ENCODE measurements at regions not wholly inside any gene's neighbourhood (a gene's known extent, or its start where the extent isn't known, plus 50 kb on each side); places are given as distances from the start of the nearest gene placed in this dataset.

- no peaks in the 10 kb centered on the region for H3K4me1 Mint-ChIP-seq (ENCODE audit: low read depth)
- peaks cover 18% of the 10 kb centered on the region for H3K27me3 Mint-ChIP-seq
- peaks cover 3% of the 10 kb centered on the region for H3K9me3 Mint-ChIP-seq
- H3K4me3 Mint-ChIP-seq, result no peak overlapping the region
- H3K36me3 Mint-ChIP-seq (ENCODE audit: low read depth), result no peaks in the 10 kb centered on the region
- no peak overlapping the region for H3K27ac Mint-ChIP-seq
- no peak for DNase-seq
These were observed 817.7 kb downstream of the TBC1D22A start for GRCh38 chr22:47580121-47580520.

DNA sequence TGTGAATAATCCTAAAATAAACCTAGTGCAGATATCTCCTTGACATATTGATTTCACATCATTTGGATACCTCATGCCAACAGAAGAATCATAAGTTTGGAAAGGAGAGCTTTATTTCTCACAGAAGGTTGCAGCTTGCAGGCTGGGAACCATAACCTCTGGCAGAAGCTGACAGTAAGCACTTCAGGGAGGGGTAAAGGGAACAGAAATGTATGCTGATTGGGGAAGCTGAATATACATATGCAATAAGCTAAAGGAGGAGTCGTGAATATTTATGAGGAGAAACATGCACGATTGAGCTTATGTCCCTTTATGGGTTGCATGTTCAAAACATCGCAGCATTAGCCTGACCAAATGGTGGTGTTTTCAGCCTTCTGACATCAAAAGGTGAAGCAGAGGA lies 814.5 kb downstream of the TBC1D22A start:
- Mint-ChIP-seq H3K27ac (no peak overlapping the region), H3K9me3 (no peaks in the 10 kb centered on the region), H3K27me3 (peaks cover 18% of the 10 kb centered on the region), H3K4me1 (ENCODE audit: low read depth) (no peaks in the 10 kb centered on the region), H3K36me3 (ENCODE audit: low read depth) (no peaks in the 10 kb centered on the region), H3K4me3 (no peak overlapping the region)
- DNase-seq, result no peak

DNA sequence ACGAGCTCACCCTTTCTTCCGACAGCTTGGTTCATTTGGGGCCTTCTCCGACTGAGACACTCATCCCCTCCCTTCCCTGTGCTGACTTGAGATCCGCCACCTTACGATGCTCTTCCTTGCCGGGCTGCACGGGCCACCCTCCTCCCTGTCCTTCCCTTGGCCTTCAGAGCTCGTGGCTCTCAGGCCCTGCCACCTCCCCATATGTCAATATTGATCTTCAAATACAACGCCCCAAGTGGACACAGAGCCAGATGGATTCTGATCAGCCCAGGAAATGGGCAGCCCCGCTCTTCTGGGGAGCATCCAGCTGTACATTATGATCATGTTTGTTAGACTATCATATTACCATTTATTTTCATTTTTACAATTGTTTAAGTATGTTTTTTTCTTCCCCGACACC lies 812.8 kb downstream of the TBC1D22A start:
- Mint-ChIP-seq H3K4me3 (no peak overlapping the region), H3K27ac (no peak overlapping the region), H3K36me3 (ENCODE audit: low read depth) (no peaks in the 10 kb centered on the region), H3K27me3 (peaks cover 18% of the 10 kb centered on the region), H3K4me1 (ENCODE audit: low read depth) (no peaks in the 10 kb centered on the region), H3K9me3 (no peaks in the 10 kb centered on the region)
- no peak for DNase-seq

DNA sequence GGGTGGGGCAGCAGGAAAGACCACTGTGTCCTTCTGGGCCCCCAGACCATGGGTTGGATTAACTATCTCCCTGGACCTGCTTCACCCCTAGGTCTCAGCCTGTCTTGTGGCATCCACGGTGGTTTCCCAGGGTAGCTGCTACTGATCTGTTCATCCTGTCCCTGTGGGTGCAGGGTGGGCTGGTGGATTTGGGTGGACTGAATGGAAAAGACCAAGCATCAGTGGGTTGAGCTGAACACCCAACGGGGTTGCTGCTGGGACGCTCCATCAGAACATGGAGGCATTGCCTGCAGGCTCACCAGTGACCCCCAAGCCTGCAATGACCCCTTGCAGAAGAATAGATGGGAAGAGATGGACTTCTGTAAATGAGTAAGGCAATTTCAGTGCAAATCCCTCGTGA lies 812.1 kb downstream of the TBC1D22A start:
- peaks cover 17% of the 10 kb centered on the region for H3K27me3 Mint-ChIP-seq
- H3K4me3 Mint-ChIP-seq, result no peak overlapping the region
- H3K27ac Mint-ChIP-seq, result no peak overlapping the region
- H3K4me1 Mint-ChIP-seq (ENCODE audit: low read depth), result no peaks in the 10 kb centered on the region
- H3K36me3 Mint-ChIP-seq (ENCODE audit: low read depth), result no peaks in the 10 kb centered on the region
- DNase-seq, result no peak
- H3K9me3 Mint-ChIP-seq, result no peaks in the 10 kb centered on the region

DNA sequence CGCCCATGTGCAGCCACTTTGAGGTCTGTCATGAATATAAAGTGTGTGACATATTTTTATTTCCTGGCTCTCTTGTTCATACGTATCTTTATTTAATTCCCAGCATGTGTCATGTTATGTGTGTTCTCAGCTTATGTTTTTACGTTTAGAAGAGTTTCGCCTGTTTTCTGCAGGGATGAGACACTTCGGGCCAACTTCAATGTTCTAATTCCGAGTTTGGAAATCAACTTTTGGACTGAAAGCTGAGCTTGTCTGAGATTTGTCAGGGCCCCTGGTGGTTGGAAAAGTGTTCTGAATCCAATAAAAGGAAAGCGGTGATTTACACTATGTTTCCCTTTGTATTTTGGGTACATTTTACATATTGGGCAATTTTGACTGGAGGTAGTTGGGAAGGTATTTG lies 810.7 kb downstream of the TBC1D22A start:
- Mint-ChIP-seq H3K27me3 (peaks cover 12% of the 10 kb centered on the region), H3K9me3 (no peaks in the 10 kb centered on the region), H3K4me1 (ENCODE audit: low read depth) (no peaks in the 10 kb centered on the region), H3K36me3 (ENCODE audit: low read depth) (no peaks in the 10 kb centered on the region), H3K27ac (no peak overlapping the region), H3K4me3 (no peak overlapping the region)
- no peak for DNase-seq

DNA sequence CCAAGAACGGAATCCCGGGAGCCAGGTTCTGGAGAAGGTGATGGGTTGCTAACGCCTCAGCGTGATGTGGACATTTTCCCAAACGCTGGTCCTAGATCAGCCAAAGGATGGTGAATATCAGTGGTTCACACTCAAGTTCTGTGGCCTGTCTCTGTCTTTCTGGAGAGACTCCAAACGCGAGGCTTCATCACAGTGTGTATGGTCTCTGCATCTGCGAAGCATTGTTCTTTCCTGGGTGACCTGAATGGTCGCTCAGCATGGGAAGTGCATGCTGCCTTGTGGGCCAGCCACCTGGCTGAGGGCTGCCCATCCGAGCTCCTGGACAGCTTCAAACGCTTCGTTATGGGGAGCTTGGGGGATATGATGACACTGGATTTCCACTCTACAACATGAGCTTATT lies 810.0 kb downstream of the TBC1D22A start:
- H3K27me3 Mint-ChIP-seq, result peaks cover 12% of the 10 kb centered on the region
- no peaks in the 10 kb centered on the region for H3K36me3 Mint-ChIP-seq (ENCODE audit: low read depth)

GRCh38 chr22:47571616-47572015 lies 809.2 kb downstream of the TBC1D22A start:
- Mint-ChIP-seq H3K4me3 (no peak overlapping the region), H3K36me3 (ENCODE audit: low read depth) (no peaks in the 10 kb centered on the region)
- no peak for DNase-seq

More for the DNA sequence above, 810.0 kb downstream of the TBC1D22A start:
- no peaks in the 10 kb centered on the region for H3K4me1 Mint-ChIP-seq (ENCODE audit: low read depth)
- no peak overlapping the region for H3K27ac Mint-ChIP-seq
- H3K9me3 Mint-ChIP-seq, result no peaks in the 10 kb centered on the region
- H3K4me3 Mint-ChIP-seq, result no peak overlapping the region
- no peak for DNase-seq

GRCh38 chr22:47570851-47571250 lies 808.4 kb downstream of the TBC1D22A start:
- no peaks in the 10 kb centered on the region for H3K9me3 Mint-ChIP-seq
- DNase-seq, result no peak

More at GRCh38 chr22:47571616-47572015, 809.2 kb downstream of the TBC1D22A start:
- Mint-ChIP-seq H3K27me3 (peaks cover 6% of the 10 kb centered on the region), H3K27ac (no peak overlapping the region), H3K4me1 (ENCODE audit: low read depth) (no peaks in the 10 kb centered on the region), H3K9me3 (no peaks in the 10 kb centered on the region)

DNA sequence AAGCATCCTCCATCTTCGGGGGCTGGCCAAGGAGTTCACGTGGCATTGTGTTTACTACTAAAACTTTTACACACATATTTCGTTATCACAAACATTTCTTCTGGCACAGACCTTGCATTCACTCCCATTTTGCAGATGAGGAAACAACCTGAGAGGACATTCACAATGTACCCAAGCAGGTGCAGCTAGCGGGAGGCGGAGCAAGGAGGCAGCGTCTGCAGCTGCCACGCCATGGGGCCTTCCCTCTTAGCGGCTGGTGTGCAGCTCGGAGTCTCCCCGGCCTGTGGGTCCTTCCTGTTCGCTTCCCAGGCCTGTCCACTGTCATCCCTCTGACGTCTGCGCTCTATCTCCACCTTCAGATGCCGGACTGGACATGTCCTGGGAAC lies 807.8 kb downstream of the TBC1D22A start:
- H3K9me3 Mint-ChIP-seq, result no peaks in the 10 kb centered on the region
- DNase-seq, result no peak
- peaks cover 2% of the 10 kb centered on the region for H3K27me3 Mint-ChIP-seq
- no peaks in the 10 kb centered on the region for H3K36me3 Mint-ChIP-seq (ENCODE audit: low read depth)
- no peak overlapping the region for H3K27ac Mint-ChIP-seq
- no peaks in the 10 kb centered on the region for H3K4me1 Mint-ChIP-seq (ENCODE audit: low read depth)
- no peak overlapping the region for H3K4me3 Mint-ChIP-seq

More at GRCh38 chr22:47570851-47571250, 808.4 kb downstream of the TBC1D22A start:
- H3K4me3 Mint-ChIP-seq, result no peak overlapping the region
- peaks cover 3% of the 10 kb centered on the region for H3K27me3 Mint-ChIP-seq
- no peaks in the 10 kb centered on the region for H3K36me3 Mint-ChIP-seq (ENCODE audit: low read depth)
- H3K27ac Mint-ChIP-seq, result no peak overlapping the region
- H3K4me1 Mint-ChIP-seq (ENCODE audit: low read depth), result no peaks in the 10 kb centered on the region

GRCh38 chr22:47569389-47570299 lies 807.2 kb downstream of the TBC1D22A start:
- H3K27me3 Mint-ChIP-seq, result no peaks in the 10 kb centered on the region
- H3K4me1 Mint-ChIP-seq (ENCODE audit: low read depth), result no peaks in the 10 kb centered on the region
- H3K9me3 Mint-ChIP-seq, result no peaks in the 10 kb centered on the region
- no peaks in the 10 kb centered on the region for H3K36me3 Mint-ChIP-seq (ENCODE audit: low read depth)
- H3K27ac Mint-ChIP-seq, result no peak overlapping the region
- no peak for DNase-seq
- no peak overlapping the region for H3K4me3 Mint-ChIP-seq

DNA sequence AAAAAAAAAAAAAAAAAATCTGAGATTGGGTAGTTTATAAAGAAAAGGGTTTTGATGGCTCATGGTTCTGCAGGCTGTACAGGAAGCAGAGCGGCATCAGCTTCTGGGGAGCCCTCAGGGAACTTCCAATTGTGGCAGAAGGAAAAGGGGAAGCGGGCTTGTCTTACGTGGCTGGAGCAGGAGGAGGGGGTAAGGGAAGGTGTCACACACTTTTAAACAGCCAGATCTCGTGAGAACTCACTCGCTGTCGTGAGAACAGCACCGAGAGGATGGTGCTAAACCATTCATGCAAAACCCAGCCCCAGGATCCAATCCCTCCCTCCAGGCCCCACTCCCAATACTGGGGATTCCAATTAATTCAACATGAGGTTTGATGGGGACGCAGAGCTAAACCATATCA lies 806.2 kb downstream of the TBC1D22A start:
- no peak overlapping the region for H3K4me3 Mint-ChIP-seq
- H3K4me1 Mint-ChIP-seq (ENCODE audit: low read depth), result no peaks in the 10 kb centered on the region
- no peak for DNase-seq
- no peaks in the 10 kb centered on the region for H3K9me3 Mint-ChIP-seq
- H3K36me3 Mint-ChIP-seq (ENCODE audit: low read depth), result no peaks in the 10 kb centered on the region
- no peak overlapping the region for H3K27ac Mint-ChIP-seq
- H3K27me3 Mint-ChIP-seq, result peaks cover under 1% of the 10 kb centered on the region

DNA sequence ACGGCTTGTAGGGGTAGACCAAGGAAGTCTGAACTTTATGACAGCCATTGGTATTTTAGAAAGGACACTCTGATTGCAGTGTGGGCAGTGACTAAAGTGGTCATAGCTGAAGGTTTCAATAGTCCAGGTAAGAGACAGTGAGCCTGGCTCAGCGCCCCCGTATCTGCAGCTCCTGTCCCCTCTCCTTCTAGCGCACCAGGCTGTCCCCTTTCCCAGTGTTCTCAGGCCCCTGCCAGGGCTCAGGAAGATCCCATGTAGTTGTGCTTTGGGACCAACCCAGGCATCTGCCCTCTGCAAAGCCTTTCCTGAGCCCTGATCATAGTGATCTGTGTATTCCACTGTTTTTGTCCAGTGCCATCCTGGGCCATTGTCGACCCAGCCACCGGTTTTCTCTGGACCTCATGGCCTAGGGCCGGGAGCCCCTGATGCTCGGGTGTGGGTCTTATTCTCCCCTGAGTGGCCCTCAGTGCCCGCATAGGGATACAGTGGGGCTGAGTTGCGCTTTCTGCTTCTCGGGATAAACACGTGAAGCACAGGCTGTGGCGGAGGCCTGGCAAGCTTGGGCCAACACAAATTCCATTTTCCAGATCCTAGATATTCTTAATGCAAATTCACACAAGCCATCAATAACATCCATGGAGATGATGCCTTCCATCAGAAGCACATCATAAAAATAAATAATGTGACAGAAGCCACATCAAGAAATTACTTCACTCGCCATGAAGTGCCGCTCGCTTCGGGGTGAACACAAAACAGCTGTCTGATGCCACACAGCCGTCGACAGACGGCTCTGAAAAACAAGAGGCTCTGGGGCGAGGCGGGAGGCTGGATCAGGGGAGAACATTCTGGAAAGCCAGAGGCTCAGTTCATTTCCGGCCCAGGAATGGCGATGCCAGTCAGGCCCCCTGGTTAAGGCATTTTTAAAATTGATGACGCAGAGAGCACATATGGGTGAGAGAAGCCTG lies 805.0 kb downstream of the TBC1D22A start:
- no peak overlapping the region for H3K4me3 Mint-ChIP-seq
- no peaks in the 10 kb centered on the region for H3K4me1 Mint-ChIP-seq (ENCODE audit: low read depth)
- no peak overlapping the region for H3K27ac Mint-ChIP-seq
- peaks cover 5% of the 10 kb centered on the region for H3K27me3 Mint-ChIP-seq
- H3K36me3 Mint-ChIP-seq (ENCODE audit: low read depth), result no peaks in the 10 kb centered on the region
- no peaks in the 10 kb centered on the region for H3K9me3 Mint-ChIP-seq
- DNase-seq, result no peak

- peaks cover 9% of the 10 kb centered on the region for H3K27me3 Mint-ChIP-seq
- H3K9me3 Mint-ChIP-seq, result no peaks in the 10 kb centered on the region
- no peak for DNase-seq
- H3K36me3 Mint-ChIP-seq (ENCODE audit: low read depth), result no peaks in the 10 kb centered on the region
- no peak overlapping the region for H3K4me3 Mint-ChIP-seq
- H3K27ac Mint-ChIP-seq, result no peak overlapping the region
- no peaks in the 10 kb centered on the region for H3K4me1 Mint-ChIP-seq (ENCODE audit: low read depth)
These were observed 804.0 kb downstream of the TBC1D22A start for GRCh38 chr22:47566491-47566890.

- no peak overlapping the region for H3K27ac Mint-ChIP-seq
- H3K27me3 Mint-ChIP-seq, result peaks cover 14% of the 10 kb centered on the region
- no peaks in the 10 kb centered on the region for H3K9me3 Mint-ChIP-seq
- H3K4me3 Mint-ChIP-seq, result no peak overlapping the region
- H3K36me3 Mint-ChIP-seq (ENCODE audit: low read depth), result no peaks in the 10 kb centered on the region
- H3K4me1 Mint-ChIP-seq (ENCODE audit: low read depth), result no peaks in the 10 kb centered on the region
- DNase-seq, result no peak
These were observed 803.2 kb downstream of the TBC1D22A start for GRCh38 chr22:47565607-47566006.

Data from activated T-cell treated with anti-CD3 and anti-CD28 coated beads, Interleukin-2, amount 50 U/mL, for 24 hours (primary cell).